GM12878 (cell line): ENCODE measurements at regions not wholly inside any gene's neighbourhood (a gene's known extent, or its start where the extent isn't known, plus 50 kb on each side); places are given as distances from the start of the nearest gene placed in this dataset.

ENCODE experiments used
- ATAC-seq: fragments of 200-7000 bp; cut with Tn5 transposase; 3 replicates; pipeline ENCODE4 v1.9.1; 2020; ENCODE audit warnings: mild to moderate bottlenecking, moderate library complexity
- BruUV-seq: library from RNA; stranded (reverse); fragments of 400-500 nt; replicated peaks from 2 replicates; lab custom pipeline; 2021; lab: Mats Ljungman, UMichigan
- CTCF ChIA-PET: fragments of 300-600 bp; sonication (Branson Sonifier 250); formaldehyde crosslinking; extraction: SDS; loops from one replicate; lab custom pipeline; 2021; ENCODE audit warnings: inconsistent platforms; lab: Yijun Ruan, JAX
- POLR2A ChIA-PET: fragments of 350-600 bp; formaldehyde crosslinking; extraction: SDS; loops from one replicate; lab custom pipeline; 2021; ENCODE audit warnings: inconsistent platforms; lab: Charles Lee
- RAD21 ChIA-PET: fragments of 300-600 bp; sonication (Branson Sonifier 250); formaldehyde crosslinking; loops from one replicate; lab custom pipeline; 2023; ENCODE audit warnings: antibody characterized with exemption; ENCODE audit not compliant: unreplicated experiment; lab: Charles Lee
- SMC1A ChIA-PET: fragments of 300-600 bp; sonication (Branson Sonifier 250); formaldehyde crosslinking; loops from one replicate; lab custom pipeline; 2023; ENCODE audit not compliant: unreplicated experiment, uncharacterized antibody; lab: Charles Lee
- DNase-seq: peaks from one replicate; pipeline ENCODE4 v3.0.0-alpha.2; 2011; ENCODE audit warnings: low read depth, low spot score
- FAIRE-seq: peaks from 3 replicates; lab custom pipeline; 2011; peaks lifted over from hg19 to GRCh38; lab: Jason Lieb, UNC
- H2AFZ ChIP-seq: 2 replicates; pipeline ENCODE4 v1.6.0; 2011; ENCODE audit warnings: low read depth, low read length, control low read depth; ENCODE audit not compliant: control insufficient read depth
- H3K27ac ChIP-seq: 2 replicates; pipeline ENCODE4 v1.5.1; 2011; ENCODE audit warnings: control low read depth; ENCODE audit not compliant: control insufficient read depth, insufficient read depth
- H3K27me3 ChIP-seq, 2 experiments: replicated peaks in 1 of 2; 2 replicates each; pipeline versions ENCODE4 v1.6.0 to v1.6.1; 2011; ENCODE audit warnings: low read length in 1 of 2; ENCODE audit not compliant: control insufficient read depth in 2 of 2, insufficient read depth in 2 of 2
- H3K36me3 ChIP-seq, 2 experiments: 2 replicates each; pipeline ENCODE4 v1.5.1; 2011; ENCODE audit warnings: low read length in 1 of 2; ENCODE audit not compliant: control insufficient read depth in 2 of 2, insufficient read depth in 2 of 2
- H3K4me1 ChIP-seq: 2 replicates; pipeline ENCODE4 v1.6.1; 2011; ENCODE audit warnings: mild to moderate bottlenecking, low read length, moderate library complexity, mixed read lengths; ENCODE audit not compliant: control insufficient read depth, insufficient read depth
- H3K4me2 ChIP-seq: 2 replicates; pipeline ENCODE4 v1.6.0; 2011; ENCODE audit warnings: control low read depth; ENCODE audit not compliant: control insufficient read depth, insufficient read depth
- H3K4me3 ChIP-seq: fragments of 200-600 bp; sonication (generic); 2 replicates; pipeline ENCODE4 v1.5.1; 2016
- H3K79me2 ChIP-seq: 2 replicates; pipeline ENCODE4 v1.6.0; 2011; ENCODE audit warnings: low read length; ENCODE audit not compliant: control insufficient read depth, insufficient read depth
- H3K9ac ChIP-seq: 2 replicates; pipeline ENCODE4 v1.8.0; 2011; ENCODE audit warnings: low read length, control low read depth, mixed read lengths; ENCODE audit not compliant: control insufficient read depth, insufficient read depth
- H3K9me3 ChIP-seq: replicated peaks from 3 replicates; pipeline ENCODE4 v1.5.1; 2011; ENCODE audit warnings: mild to moderate bottlenecking, low read length; ENCODE audit not compliant: control insufficient read depth, insufficient read depth
- H4K20me1 ChIP-seq: 2 replicates; pipeline ENCODE4 v1.6.0; 2011; ENCODE audit not compliant: control insufficient read depth, insufficient read depth
- BMI1 ChIP-seq: fragments of 450-650 bp; IDR thresholded peaks from 2 replicates; pipeline ENCODE4 v1.6.1; 2016; ENCODE audit warnings: mild to moderate bottlenecking, moderate library complexity, borderline replicate concordance
- CBX5 ChIP-seq: sonication (generic); IDR thresholded peaks from 2 replicates; pipeline ENCODE4 v1.6.1; 2016; ENCODE audit warnings: low read depth, moderate library complexity, mild to moderate bottlenecking, inconsistent platforms
- EED ChIP-seq: sonication (generic); IDR thresholded peaks from 2 replicates; pipeline ENCODE4 v1.6.1; 2016; ENCODE audit warnings: antibody characterized with exemption, low read depth
- IKZF1 ChIP-seq: fragments of 450-650 bp; conservative IDR thresholded peaks from 2 replicates; pipeline ENCODE4 v1.6.1; 2017; ENCODE audit warnings: antibody characterized with exemption, mild to moderate bottlenecking
- NFXL1 ChIP-seq: fragments of 450-650 bp; IDR thresholded peaks from 2 replicates; pipeline ENCODE4 v1.6.1; 2017; ENCODE audit warnings: antibody characterized with exemption, mild to moderate bottlenecking, borderline replicate concordance
- NR2C2 ChIP-seq: IDR thresholded peaks from 2 replicates; pipeline ENCODE4 v1.6.1; 2011; ENCODE audit warnings: borderline replicate concordance, low read depth; ENCODE audit not compliant: control insufficient read depth, insufficient read length
- PAX8 ChIP-seq: fragments of 450-650 bp; IDR thresholded peaks from 2 replicates; pipeline ENCODE4 v1.6.1; 2017; ENCODE audit warnings: mild to moderate bottlenecking, moderate library complexity
- SP1 ChIP-seq: IDR thresholded peaks from one replicate; pipeline ENCODE4 v1.6.1; 2011; ENCODE audit warnings: low read depth, low read length
- USF2 ChIP-seq: IDR thresholded peaks from 2 replicates; pipeline ENCODE4 v1.6.1; 2011; ENCODE audit warnings: low read depth, low read length, improper control_type of control experiment, borderline replicate concordance
- ZBED1 ChIP-seq: IDR thresholded peaks from 2 replicates; pipeline ENCODE4 v1.6.1; 2016; ENCODE audit warnings: borderline replicate concordance
- ZNF622 ChIP-seq: fragments of 450-650 bp; IDR thresholded peaks from 2 replicates; pipeline ENCODE4 v1.6.1; 2017; ENCODE audit warnings: mild to moderate bottlenecking, inconsistent platforms
- ZSCAN29 ChIP-seq: fragments of 450-650 bp; IDR thresholded peaks from 2 replicates; pipeline ENCODE4 v1.6.1; 2017; ENCODE audit warnings: mild to moderate bottlenecking, moderate library complexity
- WGBS: methylation state at CpG from one replicate; pipeline ENCODE4 v1.1.6; 2016; ENCODE audit warnings: low lambda C conversion rate; ENCODE audit not compliant: insufficient replicate concordance, insufficient coverage; ENCODE audit errors: missing lambda C conversion rate; 5-methylcytosine and 5-hydroxymethylcytosine counted together
- in situ Hi-C: fragments of 300-500 bp; cut with MboI; formaldehyde crosslinking; loops from 9 replicates; pipeline ENCODE4 v1.14.3; 2018; ENCODE audit warnings: mixed read lengths
- intact Hi-C: fragments of 100-400 bp; cut with micrococcal nuclease; formaldehyde crosslinking; loops from one replicate; pipeline ENCODE4 v1.14.2; 2022; ENCODE audit not compliant: unreplicated experiment
- TF ChIP-seq, protein P1 (sequence below): IDR thresholded peaks from 2 replicates; pipeline ENCODE4 v1.6.1; 2012; ENCODE audit warnings: improper control_type of control experiment, low read depth, low read length; ENCODE audit not compliant: insufficient replicate concordance

- TF ChIP-seq, protein P1, sequence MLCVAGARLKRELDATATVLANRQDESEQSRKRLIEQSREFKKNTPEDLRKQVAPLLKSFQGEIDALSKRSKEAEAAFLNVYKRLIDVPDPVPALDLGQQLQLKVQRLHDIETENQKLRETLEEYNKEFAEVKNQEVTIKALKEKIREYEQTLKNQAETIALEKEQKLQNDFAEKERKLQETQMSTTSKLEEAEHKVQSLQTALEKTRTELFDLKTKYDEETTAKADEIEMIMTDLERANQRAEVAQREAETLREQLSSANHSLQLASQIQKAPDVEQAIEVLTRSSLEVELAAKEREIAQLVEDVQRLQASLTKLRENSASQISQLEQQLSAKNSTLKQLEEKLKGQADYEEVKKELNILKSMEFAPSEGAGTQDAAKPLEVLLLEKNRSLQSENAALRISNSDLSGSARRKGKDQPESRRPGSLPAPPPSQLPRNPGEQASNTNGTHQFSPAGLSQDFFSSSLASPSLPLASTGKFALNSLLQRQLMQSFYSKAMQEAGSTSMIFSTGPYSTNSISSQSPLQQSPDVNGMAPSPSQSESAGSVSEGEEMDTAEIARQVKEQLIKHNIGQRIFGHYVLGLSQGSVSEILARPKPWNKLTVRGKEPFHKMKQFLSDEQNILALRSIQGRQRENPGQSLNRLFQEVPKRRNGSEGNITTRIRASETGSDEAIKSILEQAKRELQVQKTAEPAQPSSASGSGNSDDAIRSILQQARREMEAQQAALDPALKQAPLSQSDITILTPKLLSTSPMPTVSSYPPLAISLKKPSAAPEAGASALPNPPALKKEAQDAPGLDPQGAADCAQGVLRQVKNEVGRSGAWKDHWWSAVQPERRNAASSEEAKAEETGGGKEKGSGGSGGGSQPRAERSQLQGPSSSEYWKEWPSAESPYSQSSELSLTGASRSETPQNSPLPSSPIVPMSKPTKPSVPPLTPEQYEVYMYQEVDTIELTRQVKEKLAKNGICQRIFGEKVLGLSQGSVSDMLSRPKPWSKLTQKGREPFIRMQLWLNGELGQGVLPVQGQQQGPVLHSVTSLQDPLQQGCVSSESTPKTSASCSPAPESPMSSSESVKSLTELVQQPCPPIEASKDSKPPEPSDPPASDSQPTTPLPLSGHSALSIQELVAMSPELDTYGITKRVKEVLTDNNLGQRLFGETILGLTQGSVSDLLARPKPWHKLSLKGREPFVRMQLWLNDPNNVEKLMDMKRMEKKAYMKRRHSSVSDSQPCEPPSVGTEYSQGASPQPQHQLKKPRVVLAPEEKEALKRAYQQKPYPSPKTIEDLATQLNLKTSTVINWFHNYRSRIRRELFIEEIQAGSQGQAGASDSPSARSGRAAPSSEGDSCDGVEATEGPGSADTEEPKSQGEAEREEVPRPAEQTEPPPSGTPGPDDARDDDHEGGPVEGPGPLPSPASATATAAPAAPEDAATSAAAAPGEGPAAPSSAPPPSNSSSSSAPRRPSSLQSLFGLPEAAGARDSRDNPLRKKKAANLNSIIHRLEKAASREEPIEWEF: no peak
- TF ChIP-seq PAX8 (no peak), EED (no peak), ZNF622 (no peak), ZBED1 (no peak), SP1 (no peak), BMI1 (no peak), ZSCAN29 (no peak), CBX5 (no peak)
Measured at GRCh38 chr3:117097351-117097750, 387.8 kb downstream of the TUSC7 start (continued).

DNA sequence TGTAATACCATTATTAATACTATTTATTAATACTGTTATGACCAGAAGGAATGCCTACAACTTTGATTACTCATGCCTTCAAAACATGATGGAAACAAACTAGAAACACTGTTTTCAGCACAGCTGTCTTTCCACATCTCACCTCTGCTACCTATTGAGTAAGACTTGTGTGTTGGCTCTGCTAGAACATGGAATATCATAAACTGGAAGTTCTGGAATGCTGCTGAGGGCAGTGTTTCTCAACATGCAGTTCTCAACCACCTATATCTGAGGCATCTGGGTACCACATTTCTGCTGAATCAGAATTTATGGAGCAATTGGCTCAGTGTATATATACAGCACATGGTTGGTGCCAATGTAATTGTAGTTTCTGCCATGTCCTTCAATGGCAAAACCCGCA is 392.1 kb downstream of the TUSC7 start:
- Histone ChIP-seq H2AFZ (no peak overlapping the region), H3K9me3 (no peaks in the 10 kb centered on the region), H3K9ac (no peak overlapping the region), H3K27me3 (no peaks in the 10 kb centered on the region; a peak in 1 of 4 replicates), H3K27ac (no peak overlapping the region), H3K79me2 (no peaks in the 10 kb centered on the region), H3K4me3 (no peak overlapping the region), H3K4me2 (no peak overlapping the region), H4K20me1 (no peaks in the 10 kb centered on the region), H3K4me1 (no peaks in the 10 kb centered on the region), H3K36me3 (no peaks in the 10 kb centered on the region)
- TF ChIP-seq IKZF1 (no peak), NR2C2 (no peak), USF2 (no peak), ZSCAN29 (no peak), NFXL1 (no peak)
- POLR2A ChIA-PET: no interaction called here
- no TSS peak for BruUV-seq
- RAD21 ChIA-PET: no interaction called here
- ATAC-seq: no peak
- in situ Hi-C loops (no loop called here), intact Hi-C loops (no loop called here)
- CTCF ChIA-PET: interaction anchor here (1.5 kb wide), 1 partner anchor 9 kb away, joined by 3 read pairs; no protein-coding TSS in a partner anchor
- SMC1A ChIA-PET: no interaction called here
- WGBS: 7% methylated on average over 1 of the region's 1 CpG
- no peak for FAIRE-seq
- no peak for DNase-seq
